Body of pancreas (tissue), 4 donors: ENCODE measurements at regions not wholly inside any gene's neighbourhood (a gene's known extent, or its start where the extent isn't known, plus 50 kb on each side); places are given as distances from the start of the nearest gene placed in this dataset.
"Not testable (repeated sequence)": the region's sequence is repeated elsewhere in the genome, so short reads cannot be mapped to it uniquely, and the experiment has no call there.

Source experiments
- CTCF ChIP-seq, 7 experiments: fragments of 450-650 bp in 4 of 7; fragments of 200-600 bp in 3 of 7; sonication (generic) in 3 of 7; IDR thresholded peaks; one replicate each; pipeline ENCODE4 v1.5.1; 2016 to 2019; ENCODE audit warnings: antibody characterized with exemption in 7 of 7
- POLR2A ChIP-seq, 3 donors: fragments of 450-650 bp; IDR thresholded peaks; one replicate each; pipeline ENCODE4 v1.6.1; 2016; ENCODE audit warnings: antibody characterized with exemption in 3 of 3, mild to moderate bottlenecking in 2 of 3

- not testable (repeated sequence) for TF ChIP-seq CTCF, POLR2A (IDR thresholded peaks at IDR 0.05)
Measured at GRCh38 chr21:14882545-14882944, 182.3 kb downstream of the NRIP1 start.
